SK-N-SH (cell line): ENCODE measurements at regions not wholly inside any gene's neighbourhood (a gene's known extent, or its start where the extent isn't known, plus 50 kb on each side); places are given as distances from the start of the nearest gene placed in this dataset.

ENCODE experiments used
- CTCF ChIP-seq: fragments of 200-600 bp; sonication (generic); IDR thresholded peaks from 2 replicates; pipeline ENCODE4 v1.6.1; 2017; ENCODE audit warnings: antibody characterized with exemption, mild to moderate bottlenecking, moderate library complexity
- FOSL2 ChIP-seq: IDR thresholded peaks from 2 replicates; pipeline ENCODE4 v1.4.0; 2012; ENCODE audit warnings: low read depth, mild to moderate bottlenecking, moderate library complexity, borderline replicate concordance
- SIN3A ChIP-seq: IDR thresholded peaks from 2 replicates; pipeline ENCODE4 v1.6.1; 2012; ENCODE audit warnings: low read depth, mild to moderate bottlenecking, low read length, moderate library complexity, borderline replicate concordance
- SMC3 ChIP-seq: IDR thresholded peaks from 2 replicates; pipeline ENCODE4 v1.6.1; 2012; ENCODE audit warnings: low read depth, low read length, improper control_type of control experiment
- TF ChIP-seq, protein P1 (sequence below): IDR thresholded peaks from 2 replicates; pipeline ENCODE4 v1.4.0; 2012; ENCODE audit warnings: low read depth

GRCh38 chr4:179048839-179049453, 1606.7 kb upstream of the AGA start:
- TF ChIP-seq SMC3 (no peak), FOSL2 (no peak), CTCF (no peak), SIN3A (no peak)
- TF ChIP-seq, protein P1, sequence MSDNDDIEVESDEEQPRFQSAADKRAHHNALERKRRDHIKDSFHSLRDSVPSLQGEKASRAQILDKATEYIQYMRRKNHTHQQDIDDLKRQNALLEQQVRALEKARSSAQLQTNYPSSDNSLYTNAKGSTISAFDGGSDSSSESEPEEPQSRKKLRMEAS, result no peak
